HS-27A (cell line): ENCODE measurements at regions not wholly inside any gene's neighbourhood (a gene's known extent, or its start where the extent isn't known, plus 50 kb on each side); places are given as distances from the start of the nearest gene placed in this dataset.
"Not testable (repeated sequence)": the region's sequence is repeated elsewhere in the genome, so short reads cannot be mapped to it uniquely, and the experiment has no call there.

Experiments used
- DNase-seq: peaks from one replicate; pipeline ENCODE4 v3.0.0-alpha.2; 2012; ENCODE audit warnings: low read depth, missing footprints

GRCh38 chr9:65395121-65395520 lies 110.1 kb upstream of the FOXD4L5 start:
- not testable (repeated sequence) for DNase-seq

- not testable (repeated sequence) for DNase-seq
Measured at GRCh38 chr9:65393111-65393810, 108.3 kb upstream of the FOXD4L5 start.

- not testable (repeated sequence) for DNase-seq
Measured at GRCh38 chr9:65392611-65393010, 107.6 kb upstream of the FOXD4L5 start.

- not testable (repeated sequence) for DNase-seq
Measured at GRCh38 chr9:65389710-65390109, 104.7 kb upstream of the FOXD4L5 start.

- not testable (repeated sequence) for DNase-seq
Measured at GRCh38 chr9:65389216-65389615, 104.2 kb upstream of the FOXD4L5 start.

GRCh38 chr9:65386699-65387098 lies 101.7 kb upstream of the FOXD4L5 start:
- peak; percentile 57 for DNase-seq

- not testable (repeated sequence) for DNase-seq
Measured at GRCh38 chr9:65386191-65386590, 101.2 kb upstream of the FOXD4L5 start.

- not testable (repeated sequence) for DNase-seq
Measured at GRCh38 chr9:65385655-65386024, 100.6 kb upstream of the FOXD4L5 start.

GRCh38 chr9:65384759-65385654 lies 100.0 kb upstream of the FOXD4L5 start:
- not testable (repeated sequence) for DNase-seq

GRCh38 chr9:65384066-65384465 lies 99.1 kb upstream of the FOXD4L5 start:
- not testable (repeated sequence) for DNase-seq

GRCh38 chr9:65383646-65384045 lies 98.6 kb upstream of the FOXD4L5 start:
- not testable (repeated sequence) for DNase-seq

GRCh38 chr9:65382701-65383318 lies 97.8 kb upstream of the FOXD4L5 start:
- DNase-seq, result not testable (repeated sequence)
